IPS-18a (cell line): ENCODE measurements at regions not wholly inside any gene's neighbourhood (a gene's known extent, or its start where the extent isn't known, plus 50 kb on each side); places are given as distances from the start of the nearest gene placed in this dataset.
A peak's percentile ranks its signal among the peaks of the same experiment; 100 is the strongest.
"Not testable (repeated sequence)": the region's sequence is repeated elsewhere in the genome, so short reads cannot be mapped to it uniquely, and the experiment has no call there.

Experiments used
- H3K27ac ChIP-seq: one replicate; pipeline ENCODE4 v1.5.1; 2013; ENCODE audit warnings: low read length
- H3K27me3 ChIP-seq: one replicate; pipeline ENCODE4 v1.6.1; 2013; ENCODE audit warnings: mild to moderate bottlenecking, low read length; ENCODE audit not compliant: control insufficient read depth, insufficient read depth
- H3K36me3 ChIP-seq: one replicate; pipeline ENCODE4 v1.6.1; 2013; ENCODE audit warnings: low read depth, low read length; ENCODE audit not compliant: control insufficient read depth
- H3K4me1 ChIP-seq: one replicate; pipeline ENCODE4 v1.6.1; 2013; ENCODE audit warnings: low read depth, low read length; ENCODE audit not compliant: control insufficient read depth
- H3K4me3 ChIP-seq: one replicate; pipeline ENCODE4 v1.5.1; 2013; ENCODE audit warnings: low read length
- H3K9ac ChIP-seq: one replicate; pipeline ENCODE4 v1.6.1; 2013; ENCODE audit warnings: mild to moderate bottlenecking, low read length, moderate library complexity
- H3K9me3 ChIP-seq: one replicate; pipeline ENCODE4 v1.6.1; 2013; ENCODE audit warnings: low read depth, low read length; ENCODE audit not compliant: control insufficient read depth

DNA sequence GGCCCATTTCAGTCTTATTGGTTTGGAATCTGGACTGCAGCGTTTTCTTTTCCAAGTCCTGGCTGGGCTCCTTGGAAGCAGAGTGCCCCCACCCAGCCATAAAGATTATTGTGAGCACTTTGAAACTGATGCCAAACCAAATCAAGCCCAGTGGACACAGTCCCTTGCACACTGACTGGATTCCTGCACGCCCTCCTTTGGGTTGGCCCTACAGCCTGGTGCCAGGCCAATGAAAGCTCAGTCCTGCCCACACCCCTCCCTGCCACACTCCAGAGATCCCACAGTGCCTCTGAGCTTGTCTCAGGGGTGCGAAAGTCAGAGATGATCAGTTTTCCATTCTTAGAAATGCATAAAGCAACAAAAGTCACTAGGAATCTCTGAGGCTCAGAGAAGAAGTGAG is 181.9 kb downstream of the CETN3 start:
- H3K4me1 ChIP-seq = no peaks in the 10 kb centered on the region
- no peak overlapping the region for H3K4me3 ChIP-seq

DNA sequence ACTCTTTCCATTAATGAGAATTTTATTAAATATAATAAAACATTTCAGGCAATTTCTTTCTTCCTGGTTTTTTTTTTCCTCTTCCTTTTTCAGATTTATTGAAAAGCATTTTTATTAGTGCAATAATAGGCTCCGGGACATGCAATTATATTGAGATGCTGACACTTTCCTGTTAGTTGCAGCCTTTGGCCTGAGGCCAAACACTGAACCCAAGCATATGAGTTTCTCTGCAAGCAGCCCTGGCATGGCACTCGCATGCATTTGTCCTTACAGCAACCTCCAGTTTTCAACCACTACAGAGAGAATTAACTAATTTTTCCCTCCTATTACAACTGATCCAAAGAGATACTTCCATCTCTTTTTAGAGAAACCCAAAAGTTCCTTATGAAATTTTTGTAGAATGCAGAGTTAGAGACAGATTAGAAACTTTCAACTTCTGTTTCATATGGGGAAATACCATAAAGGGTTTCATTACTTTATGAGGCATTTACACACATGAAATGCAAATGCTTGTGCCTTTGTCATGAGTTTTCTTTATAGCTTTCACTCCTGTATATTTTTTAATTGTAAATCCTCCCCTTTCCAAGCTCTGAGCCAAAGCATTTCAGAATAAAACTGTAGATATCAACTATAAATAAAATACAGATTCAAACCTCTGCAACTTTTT is 183.0 kb downstream of the CETN3 start:
- no peaks in the 10 kb centered on the region for H3K36me3 ChIP-seq
- no peaks in the 10 kb centered on the region for H3K9me3 ChIP-seq
- no peaks in the 10 kb centered on the region for H3K27me3 ChIP-seq
- no peaks in the 10 kb centered on the region for H3K4me1 ChIP-seq
- H3K27ac ChIP-seq = no peak overlapping the region
- H3K9ac ChIP-seq = no peak overlapping the region
- H3K4me3 ChIP-seq = no peak overlapping the region

More for the DNA sequence above, 181.9 kb downstream of the CETN3 start:
- Histone ChIP-seq H3K9ac (no peak overlapping the region), H3K27ac (no peak overlapping the region), H3K27me3 (no peaks in the 10 kb centered on the region), H3K36me3 (no peaks in the 10 kb centered on the region), H3K9me3 (no peaks in the 10 kb centered on the region)

DNA sequence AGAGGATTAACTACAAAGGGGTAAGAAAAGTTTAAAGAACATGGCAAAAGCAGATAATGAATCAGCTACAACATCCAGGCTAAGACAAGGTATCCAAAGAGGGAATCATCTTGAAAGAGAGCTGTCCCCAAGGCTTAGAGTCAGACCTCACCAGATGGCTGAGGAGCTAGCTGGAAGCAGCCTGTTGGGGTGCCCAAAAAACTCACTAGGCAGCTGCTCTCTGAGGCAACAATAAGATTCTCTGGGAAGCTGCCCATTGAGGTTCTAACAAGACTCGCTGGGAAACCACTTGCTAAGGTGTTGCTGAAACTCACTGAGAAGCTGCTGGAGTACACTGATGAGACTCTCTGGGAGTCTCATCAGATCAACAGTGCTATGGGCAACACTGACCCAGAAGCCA is 185.2 kb downstream of the CETN3 start:
- no peak overlapping the region for H3K9ac ChIP-seq
- no peaks in the 10 kb centered on the region for H3K9me3 ChIP-seq
- H3K27ac ChIP-seq = no peak overlapping the region
- H3K27me3 ChIP-seq = no peaks in the 10 kb centered on the region
- H3K4me1 ChIP-seq = no peaks in the 10 kb centered on the region
- no peaks in the 10 kb centered on the region for H3K36me3 ChIP-seq
- H3K4me3 ChIP-seq = no peak overlapping the region

DNA sequence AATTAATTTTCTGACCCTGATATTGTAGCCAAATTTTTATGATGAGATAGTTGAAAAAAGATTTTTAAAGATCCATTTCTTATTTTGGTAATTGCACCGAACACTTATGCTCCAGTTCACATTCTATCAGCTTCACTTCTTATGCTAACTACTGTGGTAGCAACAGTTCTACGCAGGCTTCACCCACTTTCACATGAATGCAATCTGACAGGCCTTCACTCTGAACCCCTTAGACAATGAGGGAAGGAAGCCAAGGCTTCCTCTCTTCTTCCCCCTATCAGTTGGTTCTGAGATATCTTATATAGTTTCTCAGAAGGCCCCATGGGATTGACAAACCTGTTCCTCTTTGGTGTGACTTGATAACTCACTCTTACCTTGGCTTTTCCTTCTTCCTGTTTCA is 185.8 kb downstream of the CETN3 start:
- Histone ChIP-seq H3K36me3 (no peaks in the 10 kb centered on the region), H3K4me3 (no peak overlapping the region), H3K9me3 (no peaks in the 10 kb centered on the region), H3K4me1 (no peaks in the 10 kb centered on the region), H3K27ac (no peak overlapping the region), H3K27me3 (no peaks in the 10 kb centered on the region), H3K9ac (no peak overlapping the region)

DNA sequence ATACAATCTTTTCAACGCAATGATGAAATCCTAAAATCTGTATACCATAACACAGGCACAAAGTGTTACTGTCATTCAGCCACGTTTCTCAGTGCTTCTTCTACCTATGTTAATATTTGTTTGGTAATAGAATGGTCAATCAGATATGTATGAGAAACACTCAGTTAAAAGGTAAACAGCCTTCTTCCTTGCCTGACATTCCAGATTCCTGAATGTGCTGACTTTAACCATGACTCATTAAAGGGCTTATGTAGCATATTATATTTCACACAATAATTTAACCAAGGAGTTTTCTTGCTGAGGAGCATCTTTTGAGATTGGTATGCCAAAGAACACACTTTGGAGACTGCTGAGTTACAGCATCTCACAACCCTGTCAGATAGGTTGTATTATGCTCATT is 187.6 kb downstream of the CETN3 start:
- H3K9me3 ChIP-seq = no peaks in the 10 kb centered on the region
- no peaks in the 10 kb centered on the region for H3K27me3 ChIP-seq
- H3K9ac ChIP-seq = no peak overlapping the region
- no peaks in the 10 kb centered on the region for H3K4me1 ChIP-seq
- no peak overlapping the region for H3K4me3 ChIP-seq
- no peaks in the 10 kb centered on the region for H3K36me3 ChIP-seq
- H3K27ac ChIP-seq = no peak overlapping the region

DNA sequence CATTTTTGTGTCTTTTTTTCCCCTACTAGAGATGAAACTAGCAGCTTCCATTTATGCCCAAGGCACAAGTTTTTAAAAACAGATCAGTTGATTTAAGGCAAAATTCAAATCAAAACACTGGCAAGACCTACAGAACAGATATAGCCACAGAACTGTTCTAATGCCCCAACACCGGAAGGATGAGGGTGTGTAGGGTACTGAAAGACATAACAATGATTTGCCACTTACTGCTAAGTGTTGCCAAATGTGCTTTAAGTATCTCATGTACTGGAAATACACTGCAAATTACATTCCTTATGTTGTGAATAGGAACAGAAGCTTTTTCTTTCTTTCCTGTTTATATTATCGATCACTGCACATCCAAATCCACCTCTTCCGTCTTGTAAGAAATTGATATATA is 189.0 kb downstream of the CETN3 start:
- Histone ChIP-seq H3K4me3 (no peak overlapping the region), H3K9me3 (no peaks in the 10 kb centered on the region), H3K27ac (no peak overlapping the region), H3K9ac (no peak overlapping the region), H3K36me3 (no peaks in the 10 kb centered on the region), H3K27me3 (no peaks in the 10 kb centered on the region), H3K4me1 (no peaks in the 10 kb centered on the region)

DNA sequence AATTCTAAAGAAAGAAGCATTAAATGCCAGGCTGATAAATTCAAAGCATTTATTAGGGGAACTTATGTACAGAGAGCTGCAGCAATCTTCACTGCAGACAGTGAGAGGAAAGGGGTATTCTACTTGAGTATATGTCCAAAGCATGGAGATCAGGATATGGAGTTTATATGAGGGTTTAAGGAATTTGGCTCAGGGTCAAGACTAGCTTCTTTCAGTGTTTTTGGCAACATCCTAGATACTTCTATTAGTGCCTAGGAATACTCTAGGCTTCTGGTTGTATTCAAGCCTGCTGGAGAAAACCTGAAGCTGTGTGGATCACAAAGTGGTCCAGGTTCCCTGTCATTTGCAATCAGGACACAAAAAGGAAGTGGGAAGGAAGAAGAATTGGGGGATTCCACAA is 194.6 kb downstream of the CETN3 start:
- Histone ChIP-seq H3K4me3 (no peak overlapping the region), H3K27ac (no peak overlapping the region)

DNA sequence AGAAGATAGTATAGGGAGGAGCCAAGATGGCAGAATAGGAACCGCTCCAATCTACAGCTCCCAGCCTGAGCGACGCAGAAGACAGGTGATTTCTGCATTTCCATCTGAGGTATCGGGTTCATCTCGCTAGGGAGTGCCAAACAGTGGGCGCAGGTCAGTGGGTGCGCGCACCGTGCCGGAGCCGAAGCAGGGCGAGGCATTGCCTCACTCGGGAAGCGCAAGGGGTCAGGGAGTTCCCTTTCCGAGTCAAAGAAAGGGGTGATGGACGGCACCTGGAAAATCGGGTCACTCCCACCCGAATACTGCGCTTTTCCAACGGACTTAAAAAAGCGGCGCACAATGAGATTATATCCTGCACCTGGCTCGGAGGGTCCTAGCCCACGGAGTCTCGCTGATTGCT is 201.2 kb downstream of the CETN3 start:
- not testable (repeated sequence) for H3K27me3 ChIP-seq, H3K36me3 ChIP-seq, H3K27ac ChIP-seq, H3K4me1 ChIP-seq, H3K9me3 ChIP-seq
- peak overlapping the region; percentile 68 for H3K9ac ChIP-seq
- H3K4me3 ChIP-seq = peak overlapping the region; percentile 61

More for the DNA sequence above, 194.6 kb downstream of the CETN3 start:
- Histone ChIP-seq H3K9me3 (peaks cover 7% of the 10 kb centered on the region), H3K27me3 (no peaks in the 10 kb centered on the region), H3K4me1 (no peaks in the 10 kb centered on the region), H3K36me3 (no peaks in the 10 kb centered on the region), H3K9ac (no peak overlapping the region)

DNA sequence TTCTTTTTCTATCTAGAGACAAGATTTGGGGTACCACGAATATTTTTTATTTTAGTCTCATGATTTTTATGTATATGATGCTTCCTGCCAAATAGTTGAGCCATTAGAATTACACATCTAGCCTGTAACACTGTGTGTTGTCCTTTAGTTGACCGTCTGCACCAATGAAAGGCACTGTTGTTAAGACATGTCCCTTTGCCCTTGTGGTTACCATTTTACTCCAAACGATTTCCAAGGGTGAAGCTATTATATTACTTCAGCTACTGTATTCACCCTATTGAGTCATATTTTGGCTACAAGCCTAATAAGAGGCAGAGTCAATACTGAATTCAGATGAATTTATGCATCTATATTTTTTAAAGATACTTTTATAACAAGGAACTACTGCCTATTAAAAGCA is 207.6 kb downstream of the CETN3 start:
- no peaks in the 10 kb centered on the region for H3K9me3 ChIP-seq
- no peaks in the 10 kb centered on the region for H3K4me1 ChIP-seq
- H3K9ac ChIP-seq = no peak overlapping the region
- H3K27me3 ChIP-seq = no peaks in the 10 kb centered on the region
- H3K27ac ChIP-seq = no peak overlapping the region
- no peak overlapping the region for H3K4me3 ChIP-seq
- no peaks in the 10 kb centered on the region for H3K36me3 ChIP-seq

DNA sequence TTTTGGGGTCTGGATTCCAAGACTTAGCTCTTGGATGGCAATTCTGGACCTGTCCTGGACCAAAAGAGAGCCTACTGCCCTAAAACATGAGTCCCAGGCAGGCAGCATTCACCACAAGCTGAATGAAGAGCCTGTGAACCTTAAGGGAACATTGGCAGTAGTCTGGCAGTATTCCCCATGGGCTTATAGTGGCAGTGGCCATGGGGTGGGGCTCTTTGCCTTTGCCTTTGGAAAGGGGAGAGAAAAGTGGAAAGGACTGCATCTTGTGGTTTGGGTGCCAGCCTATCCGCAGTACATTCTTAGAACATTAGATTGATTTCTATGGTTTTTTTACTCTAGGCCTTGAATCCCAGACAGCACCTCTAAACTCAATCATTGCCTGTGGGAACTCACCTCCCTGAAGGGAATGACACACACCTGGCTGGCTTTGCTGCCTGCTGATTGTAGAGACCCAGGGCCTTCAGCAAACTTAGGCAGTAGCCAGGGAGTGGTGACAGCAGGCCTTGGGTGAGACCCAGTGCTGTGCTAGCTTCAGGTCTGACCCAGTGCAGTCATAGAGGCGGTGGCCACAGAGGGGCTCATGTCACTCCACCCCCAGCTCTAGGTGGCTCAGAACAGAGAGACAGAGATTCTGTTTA is 216.3 kb downstream of the CETN3 start:
- H3K27me3 ChIP-seq = no peaks in the 10 kb centered on the region
- H3K9ac ChIP-seq = no peak overlapping the region
- no peak overlapping the region for H3K4me3 ChIP-seq
- no peaks in the 10 kb centered on the region for H3K36me3 ChIP-seq
- no peaks in the 10 kb centered on the region for H3K4me1 ChIP-seq
- H3K27ac ChIP-seq = no peak overlapping the region
- no peaks in the 10 kb centered on the region for H3K9me3 ChIP-seq

DNA sequence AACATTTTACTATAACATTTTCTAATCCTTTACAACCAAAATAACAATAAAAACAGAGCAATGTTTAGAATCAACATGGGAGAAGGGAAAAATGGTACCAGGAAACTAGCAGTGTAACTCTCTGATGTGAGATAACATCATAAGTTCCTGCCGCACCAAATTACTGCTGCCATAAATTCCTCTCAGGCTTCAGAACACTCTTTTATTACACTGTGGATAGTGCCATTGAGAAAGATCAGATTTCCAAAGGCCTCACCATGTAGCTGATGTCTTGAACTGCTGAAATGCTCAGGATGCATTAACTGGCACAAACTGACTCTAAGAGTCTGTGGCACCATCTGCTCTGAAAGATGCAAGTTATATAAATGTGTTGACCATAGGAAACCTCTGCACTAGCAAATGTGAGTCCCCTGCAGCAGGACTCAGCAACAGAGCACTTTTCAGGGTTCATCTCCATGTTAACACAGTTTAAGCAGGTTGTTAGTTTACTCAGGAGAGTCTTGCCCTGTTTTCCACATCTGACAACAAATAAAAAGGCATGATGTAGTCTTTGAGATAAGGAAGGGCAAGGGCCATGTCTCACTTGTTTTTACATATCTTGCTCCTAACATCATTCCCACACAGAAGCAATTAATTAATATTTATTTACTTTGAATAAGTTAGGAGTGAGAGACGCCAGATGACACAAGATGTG is 218.1 kb downstream of the CETN3 start:
- Histone ChIP-seq H3K27me3 (no peaks in the 10 kb centered on the region), H3K9me3 (no peaks in the 10 kb centered on the region), H3K9ac (no peak overlapping the region), H3K36me3 (no peaks in the 10 kb centered on the region), H3K4me3 (no peak overlapping the region), H3K27ac (no peak overlapping the region), H3K4me1 (no peaks in the 10 kb centered on the region)
